GM23338 (cell line): ENCODE measurements at regions not wholly inside any gene's neighbourhood (a gene's known extent, or its start where the extent isn't known, plus 50 kb on each side); places are given as distances from the start of the nearest gene placed in this dataset.
A peak's percentile ranks its signal among the peaks of the same experiment; 100 is the strongest.

ENCODE experiments used
- ATAC-seq: fragments of 200-7000 bp; cut with Tn5 transposase; 3 replicates; pipeline ENCODE4 v1.9.1; 2020
- DNase-seq: peaks from one replicate; pipeline ENCODE4 v3.0.0-alpha.2; 2015; ENCODE audit warnings: low spot score
- H2AFZ ChIP-seq: fragments of 200-600 bp; sonication (generic); 2 replicates; pipeline ENCODE4 v1.8.0; 2016; ENCODE audit warnings: antibody characterized with exemption, mild to moderate bottlenecking, moderate library complexity
- H3F3A ChIP-seq: fragments of 200-600 bp; sonication (generic); replicated peaks from 2 replicates; pipeline ENCODE4 v1.8.0; 2017; ENCODE audit warnings: antibody characterized with exemption, mixed run types, low read depth
- H3K27ac ChIP-seq: fragments of 200-600 bp; sonication (generic); 2 replicates; pipeline ENCODE4 v1.6.1; 2016; ENCODE audit warnings: low read depth
- H3K27me3 ChIP-seq: fragments of 200-600 bp; sonication (generic); 2 replicates; pipeline ENCODE4 v1.8.0; 2016; ENCODE audit warnings: mild to moderate bottlenecking, mixed run types, moderate library complexity; ENCODE audit not compliant: insufficient read depth
- H3K36me3 ChIP-seq: fragments of 200-600 bp; sonication (generic); 2 replicates; pipeline ENCODE4 v1.8.0; 2016; ENCODE audit warnings: mild to moderate bottlenecking; ENCODE audit not compliant: insufficient read depth
- H3K4me1 ChIP-seq: fragments of 200-600 bp; sonication (generic); 2 replicates; pipeline ENCODE4 v1.8.0; 2016; ENCODE audit warnings: mild to moderate bottlenecking, moderate library complexity; ENCODE audit not compliant: insufficient read depth
- H3K4me2 ChIP-seq: fragments of 200-600 bp; sonication (generic); 2 replicates; pipeline ENCODE4 v1.7.1; 2017; ENCODE audit warnings: mixed run types
- H3K4me3 ChIP-seq: fragments of 200-600 bp; sonication (generic); 2 replicates; pipeline ENCODE4 v1.6.1; 2016; ENCODE audit warnings: mixed run types
- H3K79me2 ChIP-seq: fragments of 200-600 bp; sonication (generic); replicated peaks from 2 replicates; pipeline ENCODE4 v1.8.0; 2017; ENCODE audit warnings: mild to moderate bottlenecking; ENCODE audit not compliant: insufficient read depth
- H3K9me2 ChIP-seq: fragments of 200-600 bp; sonication (generic); 2 replicates; pipeline ENCODE4 v1.8.0; 2017; ENCODE audit not compliant: insufficient read depth
- H4K20me1 ChIP-seq: fragments of 200-600 bp; sonication (generic); replicated peaks from 2 replicates; pipeline ENCODE4 v1.8.0; 2017; ENCODE audit warnings: mild to moderate bottlenecking; ENCODE audit not compliant: insufficient read depth
- H3K27ac Mint-ChIP-seq: 2 replicates; pipeline ENCODE4 v1.8.0; 2020; ENCODE audit warnings: inconsistent platforms, mild to moderate bottlenecking, moderate library complexity, mixed read lengths
- H3K27me3 Mint-ChIP-seq: 3 replicates; pipeline ENCODE4 v1.8.0; 2022; ENCODE audit warnings: low read depth, mild to moderate bottlenecking, moderate library complexity, mixed read lengths, inconsistent platforms; ENCODE audit not compliant: insufficient read depth, poor library complexity
- H3K36me3 Mint-ChIP-seq: 3 replicates; pipeline ENCODE4 v1.8.0; 2021; ENCODE audit warnings: low read depth, mild to moderate bottlenecking, inconsistent platforms, moderate library complexity, mixed read lengths
- H3K4me1 Mint-ChIP-seq: 3 replicates; pipeline ENCODE4 v1.8.0; 2020; ENCODE audit warnings: mild to moderate bottlenecking, inconsistent platforms, mixed read lengths
- H3K4me3 Mint-ChIP-seq: 3 replicates; pipeline ENCODE4 v1.8.0; 2021; ENCODE audit warnings: moderate library complexity, mild to moderate bottlenecking, inconsistent platforms, mixed read lengths
- H3K9me3 Mint-ChIP-seq: 3 replicates; pipeline ENCODE4 v1.8.0; 2020; ENCODE audit warnings: moderate library complexity, mild to moderate bottlenecking, inconsistent platforms, mixed read lengths
- CREB1 ChIP-seq: fragments of 250-450 bp; sonication (Bioruptor Pico); IDR thresholded peaks from 2 replicates; pipeline ENCODE4 v1.5.0; 2020; ENCODE audit warnings: low read depth, mild to moderate bottlenecking, moderate library complexity
- CTCF ChIP-seq, 2 experiments: fragments of 200-600 bp in 1 of 2; sonication (generic) in 1 of 2; conservative IDR thresholded peaks; 2 replicates each; pipeline versions ENCODE4 v1.5.1 to v1.6.1; 2016 to 2017; ENCODE audit warnings: antibody characterized with exemption in 2 of 2, low read depth in 2 of 2, mild to moderate bottlenecking in 2 of 2, moderate library complexity in 1 of 2
- ETS1 ChIP-seq: IDR thresholded peaks from 2 replicates; pipeline ENCODE4 v1.6.1; 2016; ENCODE audit warnings: antibody characterized with exemption
- EZH2 ChIP-seq: fragments of 200-600 bp; sonication (generic); IDR thresholded peaks from one replicate; pipeline ENCODE4 v1.8.0; 2017; ENCODE audit warnings: antibody characterized with exemption, mild to moderate bottlenecking, low read depth; ENCODE audit not compliant: unreplicated experiment
- EZH2phosphoT487 ChIP-seq: fragments of 200-600 bp; sonication (generic); IDR thresholded peaks from one replicate; pipeline ENCODE4 v1.8.1; 2018; ENCODE audit warnings: antibody characterized with exemption; ENCODE audit not compliant: unreplicated experiment
- JUNB ChIP-seq: IDR thresholded peaks from one replicate; pipeline ENCODE4 v1.6.1; 2016; ENCODE audit warnings: antibody characterized with exemption; ENCODE audit not compliant: unreplicated experiment
- NANOG ChIP-seq: IDR thresholded peaks from 2 replicates; pipeline ENCODE4 v1.6.1; 2016; ENCODE audit warnings: antibody characterized with exemption, borderline replicate concordance
- POLR2AphosphoS5 ChIP-seq: IDR thresholded peaks from 2 replicates; pipeline ENCODE4 v1.6.1; 2016; ENCODE audit warnings: antibody characterized with exemption, low read depth
- REST ChIP-seq: IDR thresholded peaks from one replicate; pipeline ENCODE4 v1.6.1; 2018; ENCODE audit warnings: antibody characterized with exemption; ENCODE audit not compliant: unreplicated experiment
- STAT1 ChIP-seq: IDR thresholded peaks from one replicate; pipeline ENCODE4 v1.6.1; 2016; ENCODE audit warnings: antibody characterized with exemption; ENCODE audit not compliant: unreplicated experiment
- ZNF114 ChIP-seq: fragments of 250-450 bp; sonication (Bioruptor Pico); IDR thresholded peaks from 2 replicates; pipeline ENCODE4 v1.5.0; 2020; ENCODE audit warnings: mild to moderate bottlenecking, moderate library complexity
- ZNF331 ChIP-seq: fragments of 250-450 bp; sonication (Bioruptor Pico); IDR thresholded peaks from 2 replicates; pipeline ENCODE4 v1.5.0; 2020; ENCODE audit warnings: low read depth, mild to moderate bottlenecking, moderate library complexity
- ZNF462 ChIP-seq: fragments of 250-450 bp; sonication (Bioruptor Pico); IDR thresholded peaks from 2 replicates; pipeline ENCODE4 v1.5.0; 2020; ENCODE audit warnings: mild to moderate bottlenecking, moderate library complexity

- H3F3A ChIP-seq: no peaks in the 10 kb centered on the region
- H3K4me3 ChIP-seq: no peak overlapping the region
- Mint-ChIP-seq H3K27ac (peak overlapping the region; percentile 42; the same call in 1 of the 2 replicates), H3K4me1 (peaks cover 13% of the 10 kb centered on the region), H3K27me3 (no peaks in the 10 kb centered on the region), H3K36me3 (no peaks in the 10 kb centered on the region), H3K9me3 (no peaks in the 10 kb centered on the region), H3K4me3 (no peak overlapping the region)
- H3K36me3 ChIP-seq: no peaks in the 10 kb centered on the region
- H3K27me3 ChIP-seq: no peaks in the 10 kb centered on the region
- H3K9me2 ChIP-seq: no peaks in the 10 kb centered on the region
- H3K27ac ChIP-seq: no peak overlapping the region
- ATAC-seq (no peak; the same call in 2 of the 3 replicates), DNase-seq (no peak)
- no peaks in the 10 kb centered on the region for H3K4me1 ChIP-seq
- H2AFZ ChIP-seq: no peak overlapping the region
- H3K4me2 ChIP-seq: no peak overlapping the region
- H3K79me2 ChIP-seq: no peaks in the 10 kb centered on the region
- H4K20me1 ChIP-seq: no peaks in the 10 kb centered on the region
- TF ChIP-seq REST (no peak), NANOG (no peak), STAT1 (no peak), JUNB (no peak), EZH2 (no peak), ZNF331 (CRISPR knock-in tag) (no peak), POLR2AphosphoS5 (no peak), EZH2phosphoT487 (no peak), ZNF462 (CRISPR knock-in tag) (no peak), CTCF (conservative IDR thresholded peaks at IDR 0.05; ENCODE audit: low read depth in 2 of 2) (no peak), ETS1 (no peak), CREB1 (CRISPR knock-in tag) (no peak), ZNF114 (CRISPR knock-in tag) (no peak)
These were observed 105.4 kb upstream of the TLL1 start for GRCh38 chr4:165767671-165768070.
